Endodermal cell (in vitro differentiated cells): ENCODE measurements at regions not wholly inside any gene's neighbourhood (a gene's known extent, or its start where the extent isn't known, plus 50 kb on each side); places are given as distances from the start of the nearest gene placed in this dataset.

Source experiments
- DNase-seq: peaks from one replicate; pipeline ENCODE4 v3.0.0-alpha.2; 2017
- H3K27ac ChIP-seq: 2 replicates; pipeline ENCODE4 v1.5.1; 2013; ENCODE audit warnings: mild to moderate bottlenecking, low read depth, low read length, moderate library complexity
- H3K27me3 ChIP-seq: 2 replicates; pipeline ENCODE4 v1.6.1; 2013; ENCODE audit warnings: mild to moderate bottlenecking, low read length, moderate library complexity; ENCODE audit not compliant: insufficient read depth, control insufficient read depth, poor library complexity, severe bottlenecking
- H3K36me3 ChIP-seq: 2 replicates; pipeline ENCODE4 v1.7.0; 2013; ENCODE audit warnings: mild to moderate bottlenecking, low read length, moderate library complexity; ENCODE audit not compliant: control insufficient read depth, insufficient read depth
- H3K4me1 ChIP-seq: one replicate; pipeline ENCODE4 v1.7.0; 2013; ENCODE audit warnings: low read length; ENCODE audit not compliant: control insufficient read depth, insufficient read depth
- H3K4me3 ChIP-seq: 2 replicates; pipeline ENCODE4 v1.5.1; 2013; ENCODE audit warnings: mild to moderate bottlenecking, low read length, moderate library complexity
- H3K9ac ChIP-seq: 2 replicates; pipeline ENCODE4 v1.6.1; 2013; ENCODE audit warnings: mild to moderate bottlenecking, low read length, moderate library complexity; ENCODE audit not compliant: poor library complexity, severe bottlenecking; ENCODE audit errors: extremely low read depth
- H3K9me3 ChIP-seq: 2 replicates; pipeline ENCODE4 v1.6.1; 2013; ENCODE audit warnings: mild to moderate bottlenecking, low read length, moderate library complexity; ENCODE audit not compliant: control insufficient read depth
- H3K27ac Mint-ChIP-seq: 2 replicates; pipeline ENCODE4 v1.8.0; 2020; ENCODE audit warnings: mixed read lengths
- H3K27me3 Mint-ChIP-seq: 2 replicates; pipeline ENCODE4 v1.8.0; 2021; ENCODE audit warnings: mild to moderate bottlenecking, mixed read lengths; ENCODE audit not compliant: insufficient read depth
- H3K36me3 Mint-ChIP-seq: 2 replicates; pipeline ENCODE4 v1.8.0; 2020; ENCODE audit warnings: low read depth, mixed read lengths
- H3K4me1 Mint-ChIP-seq: 2 replicates; pipeline ENCODE4 v1.8.0; 2020; ENCODE audit warnings: mixed read lengths
- H3K4me3 Mint-ChIP-seq: 2 replicates; pipeline ENCODE4 v1.8.0; 2020; ENCODE audit warnings: mild to moderate bottlenecking, moderate library complexity, mixed read lengths
- H3K9me3 Mint-ChIP-seq: 2 replicates; pipeline ENCODE4 v1.8.0; 2020; ENCODE audit warnings: mild to moderate bottlenecking, mixed read lengths
- WGBS, 2 experiments: methylation state at CpG; one replicate each; pipeline versions ENCODE4 v1.1.5 to v1.1.7; 2013; ENCODE audit warnings: missing lambda C conversion rate in 2 of 2, mixed read lengths in 1 of 2; ENCODE audit not compliant: insufficient coverage in 1 of 2, insufficient read length in 1 of 2; 5-methylcytosine and 5-hydroxymethylcytosine counted together
- TF ChIP-seq, protein P1 (sequence below): fragments of 200-600 bp; sonication (generic); conservative IDR thresholded peaks from 2 replicates; pipeline ENCODE4 v1.5.0; 2021; ENCODE audit warnings: antibody characterized with exemption, mild to moderate bottlenecking

GRCh38 chr10:36283827-36284226 lies 641.7 kb upstream of the FZD8 start:
- Mint-ChIP-seq H3K9me3 (peaks cover 20% of the 10 kb centered on the region), H3K4me3 (no peak overlapping the region), H3K4me1 (no peaks in the 10 kb centered on the region), H3K27ac (no peak overlapping the region), H3K27me3 (no peaks in the 10 kb centered on the region), H3K36me3 (no peaks in the 10 kb centered on the region)
- Histone ChIP-seq H3K36me3 (no peaks in the 10 kb centered on the region), H3K9me3 (peaks cover 8% of the 10 kb centered on the region), H3K27me3 (no peaks in the 10 kb centered on the region), H3K4me3 (no peak overlapping the region), H3K4me1 (no peaks in the 10 kb centered on the region), H3K9ac (no peak overlapping the region), H3K27ac (no peak overlapping the region)
- WGBS, 2 experiments = 94 to 96% methylated on average over 10 to 14 of the region's 14 CpGs
- no peak for DNase-seq
- TF ChIP-seq, protein P1, sequence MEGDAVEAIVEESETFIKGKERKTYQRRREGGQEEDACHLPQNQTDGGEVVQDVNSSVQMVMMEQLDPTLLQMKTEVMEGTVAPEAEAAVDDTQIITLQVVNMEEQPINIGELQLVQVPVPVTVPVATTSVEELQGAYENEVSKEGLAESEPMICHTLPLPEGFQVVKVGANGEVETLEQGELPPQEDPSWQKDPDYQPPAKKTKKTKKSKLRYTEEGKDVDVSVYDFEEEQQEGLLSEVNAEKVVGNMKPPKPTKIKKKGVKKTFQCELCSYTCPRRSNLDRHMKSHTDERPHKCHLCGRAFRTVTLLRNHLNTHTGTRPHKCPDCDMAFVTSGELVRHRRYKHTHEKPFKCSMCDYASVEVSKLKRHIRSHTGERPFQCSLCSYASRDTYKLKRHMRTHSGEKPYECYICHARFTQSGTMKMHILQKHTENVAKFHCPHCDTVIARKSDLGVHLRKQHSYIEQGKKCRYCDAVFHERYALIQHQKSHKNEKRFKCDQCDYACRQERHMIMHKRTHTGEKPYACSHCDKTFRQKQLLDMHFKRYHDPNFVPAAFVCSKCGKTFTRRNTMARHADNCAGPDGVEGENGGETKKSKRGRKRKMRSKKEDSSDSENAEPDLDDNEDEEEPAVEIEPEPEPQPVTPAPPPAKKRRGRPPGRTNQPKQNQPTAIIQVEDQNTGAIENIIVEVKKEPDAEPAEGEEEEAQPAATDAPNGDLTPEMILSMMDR = no peak

DNA sequence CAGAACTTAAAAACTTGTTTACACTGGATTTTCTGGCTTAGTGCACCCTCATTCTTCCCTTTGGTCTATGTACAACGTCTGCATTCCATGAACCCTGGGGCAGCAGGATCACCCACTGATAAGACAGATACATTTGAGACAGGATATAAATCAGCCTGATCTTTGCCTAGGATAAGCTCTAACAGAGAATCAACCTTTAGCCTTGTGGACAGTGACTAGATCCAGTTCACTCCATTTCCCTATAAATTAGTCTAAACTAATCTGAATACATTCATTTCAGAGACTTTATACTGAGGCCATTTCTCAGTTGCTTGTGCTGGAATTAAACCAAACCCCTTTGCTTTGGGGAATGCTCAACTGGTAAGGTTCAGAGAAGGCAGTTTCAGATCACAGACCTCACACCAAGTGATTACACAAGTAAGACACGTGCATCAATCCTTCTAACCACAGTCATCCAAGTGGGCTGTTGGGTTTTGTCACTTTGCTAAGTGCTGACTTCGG lies 639.8 kb upstream of the FZD8 start:
- DNase-seq = no peak
- Histone ChIP-seq H3K4me3 (no peak overlapping the region), H3K4me1 (no peaks in the 10 kb centered on the region), H3K27me3 (no peaks in the 10 kb centered on the region), H3K27ac (no peak overlapping the region), H3K9ac (no peak overlapping the region), H3K9me3 (peaks cover 5% of the 10 kb centered on the region), H3K36me3 (no peaks in the 10 kb centered on the region)
- H3K4me1 Mint-ChIP-seq = no peaks in the 10 kb centered on the region
- no peak overlapping the region for H3K4me3 Mint-ChIP-seq
- H3K27ac Mint-ChIP-seq = no peak overlapping the region
- no peaks in the 10 kb centered on the region for H3K36me3 Mint-ChIP-seq
- peaks cover 11% of the 10 kb centered on the region for H3K9me3 Mint-ChIP-seq
- TF ChIP-seq, protein P1 = no peak
- 76 to 88% methylated on average over 3 of the region's 3 CpGs for WGBS, 2 experiments
- H3K27me3 Mint-ChIP-seq = no peaks in the 10 kb centered on the region

GRCh38 chr10:36280890-36281499 lies 638.9 kb upstream of the FZD8 start:
- H3K4me1 Mint-ChIP-seq = no peaks in the 10 kb centered on the region
- peaks cover 2% of the 10 kb centered on the region for H3K27me3 Mint-ChIP-seq
- 91 to 95% methylated on average over 6 to 11 of the region's 11 CpGs for WGBS, 2 experiments
- H3K27ac ChIP-seq = no peak overlapping the region
- no peak for DNase-seq
- H3K4me3 Mint-ChIP-seq = no peak overlapping the region
- no peaks in the 10 kb centered on the region for H3K4me1 ChIP-seq
- no peak overlapping the region for H3K9ac ChIP-seq
- no peaks in the 10 kb centered on the region for H3K36me3 Mint-ChIP-seq
- H3K36me3 ChIP-seq = no peaks in the 10 kb centered on the region
- no peaks in the 10 kb centered on the region for H3K27me3 ChIP-seq
- H3K9me3 ChIP-seq = no peaks in the 10 kb centered on the region
- no peak overlapping the region for H3K27ac Mint-ChIP-seq
- TF ChIP-seq, protein P1 = no peak
- no peak overlapping the region for H3K4me3 ChIP-seq
- peaks cover 9% of the 10 kb centered on the region for H3K9me3 Mint-ChIP-seq
